ENCODE measurements at regions not wholly inside any gene's neighbourhood (a gene's known extent, or its start where the extent isn't known, plus 50 kb on each side); places are given as distances from the start of the nearest gene placed in this dataset.

GRCh38 chr16:59173408-59173831, 439.3 kb upstream of the GOT2 start:
- TF ChIP-seq, protein P1, sequence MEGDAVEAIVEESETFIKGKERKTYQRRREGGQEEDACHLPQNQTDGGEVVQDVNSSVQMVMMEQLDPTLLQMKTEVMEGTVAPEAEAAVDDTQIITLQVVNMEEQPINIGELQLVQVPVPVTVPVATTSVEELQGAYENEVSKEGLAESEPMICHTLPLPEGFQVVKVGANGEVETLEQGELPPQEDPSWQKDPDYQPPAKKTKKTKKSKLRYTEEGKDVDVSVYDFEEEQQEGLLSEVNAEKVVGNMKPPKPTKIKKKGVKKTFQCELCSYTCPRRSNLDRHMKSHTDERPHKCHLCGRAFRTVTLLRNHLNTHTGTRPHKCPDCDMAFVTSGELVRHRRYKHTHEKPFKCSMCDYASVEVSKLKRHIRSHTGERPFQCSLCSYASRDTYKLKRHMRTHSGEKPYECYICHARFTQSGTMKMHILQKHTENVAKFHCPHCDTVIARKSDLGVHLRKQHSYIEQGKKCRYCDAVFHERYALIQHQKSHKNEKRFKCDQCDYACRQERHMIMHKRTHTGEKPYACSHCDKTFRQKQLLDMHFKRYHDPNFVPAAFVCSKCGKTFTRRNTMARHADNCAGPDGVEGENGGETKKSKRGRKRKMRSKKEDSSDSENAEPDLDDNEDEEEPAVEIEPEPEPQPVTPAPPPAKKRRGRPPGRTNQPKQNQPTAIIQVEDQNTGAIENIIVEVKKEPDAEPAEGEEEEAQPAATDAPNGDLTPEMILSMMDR (IDR thresholded peaks at IDR 0.05; ENCODE audit: low read depth, low read length, poor library complexity, severe bottlenecking), result no peak
- Histone ChIP-seq H3K27ac (ENCODE audit: low read depth, low read length) (no peak overlapping the region), H4K20me1 (ENCODE audit: control insufficient read depth, insufficient read depth, low read depth, low read length) (no peaks in the 10 kb centered on the region), H3K79me2 (ENCODE audit: control insufficient read depth, low read length) (no peaks in the 10 kb centered on the region), H3K4me2 (ENCODE audit: low read length) (no peak overlapping the region), H3F3A (ENCODE audit: control insufficient read depth, insufficient read depth) (no peaks in the 10 kb centered on the region), H3K36me3 (ENCODE audit: control insufficient read depth, low read length) (no peaks in the 10 kb centered on the region), H3K4me3 (ENCODE audit: low read length) (no peak overlapping the region), H3K9me3 (ENCODE audit: control insufficient read depth, insufficient read depth, low read length) (no peaks in the 10 kb centered on the region), H3K27me3 (ENCODE audit: control insufficient read depth, low read length) (no peaks in the 10 kb centered on the region), H3K9me2 (replicated peaks; ENCODE audit: control insufficient read depth, low read length) (no peaks in the 10 kb centered on the region), H3K4me1 (ENCODE audit: control insufficient read depth, low read length) (no peaks in the 10 kb centered on the region)

GRCh38 chr16:59170099-59170712, 436.1 kb upstream of the GOT2 start:
- Histone ChIP-seq H3K36me3 (ENCODE audit: control insufficient read depth, low read length) (no peaks in the 10 kb centered on the region), H3K4me1 (ENCODE audit: control insufficient read depth, low read length) (no peaks in the 10 kb centered on the region), H3K9me2 (replicated peaks; ENCODE audit: control insufficient read depth, low read length) (no peaks in the 10 kb centered on the region), H4K20me1 (ENCODE audit: control insufficient read depth, insufficient read depth, low read depth, low read length) (no peaks in the 10 kb centered on the region), H3K79me2 (ENCODE audit: control insufficient read depth, low read length) (no peaks in the 10 kb centered on the region), H3F3A (ENCODE audit: control insufficient read depth, insufficient read depth) (no peaks in the 10 kb centered on the region), H3K27ac (ENCODE audit: low read depth, low read length) (no peak overlapping the region), H3K4me2 (ENCODE audit: low read length) (no peak overlapping the region), H3K4me3 (ENCODE audit: low read length) (no peak overlapping the region), H3K27me3 (ENCODE audit: control insufficient read depth, low read length) (peaks cover 3% of the 10 kb centered on the region; the same call in 1 of the 2 replicates), H3K9me3 (ENCODE audit: control insufficient read depth, insufficient read depth, low read length) (no peaks in the 10 kb centered on the region)
- TF ChIP-seq EZH2phosphoT487 (IDR thresholded peaks at IDR 0.05; ENCODE audit: borderline replicate concordance, low read length), result no peak
- TF ChIP-seq, protein P1 (IDR thresholded peaks at IDR 0.05; ENCODE audit: low read depth, low read length, poor library complexity, severe bottlenecking), result no peak

DNA sequence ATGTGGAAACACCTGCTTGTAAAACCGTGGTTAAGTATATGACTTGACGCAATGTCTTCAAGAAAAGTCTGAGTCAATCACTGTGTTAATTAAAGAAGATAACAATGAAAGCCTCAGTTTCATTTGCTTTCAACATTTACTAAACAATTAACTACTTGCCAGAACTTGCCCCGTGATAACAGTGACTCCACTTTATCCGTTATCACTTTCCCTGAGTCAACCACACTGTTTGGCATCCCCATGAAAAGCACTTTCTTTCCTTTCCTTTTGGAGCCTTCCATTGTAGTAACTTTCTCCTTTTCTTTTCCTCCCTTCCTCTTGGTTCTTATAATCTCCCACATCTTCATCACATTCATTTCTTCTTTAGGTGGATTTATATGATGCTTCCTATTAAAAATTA, 435.1 kb upstream of the GOT2 start:
- TF ChIP-seq, protein P1 (IDR thresholded peaks at IDR 0.05; ENCODE audit: low read depth, low read length, poor library complexity, severe bottlenecking), result no peak
- no peak for TF ChIP-seq EZH2phosphoT487 (IDR thresholded peaks at IDR 0.05; ENCODE audit: borderline replicate concordance, low read length)
- H4K20me1 ChIP-seq (ENCODE audit: control insufficient read depth, insufficient read depth, low read depth, low read length), result no peaks in the 10 kb centered on the region
- no peaks in the 10 kb centered on the region for H3K36me3 ChIP-seq (ENCODE audit: control insufficient read depth, low read length)
- H3K4me2 ChIP-seq (ENCODE audit: low read length), result no peak overlapping the region
- H3K79me2 ChIP-seq (ENCODE audit: control insufficient read depth, low read length), result no peaks in the 10 kb centered on the region
- no peaks in the 10 kb centered on the region for H3F3A ChIP-seq (ENCODE audit: control insufficient read depth, insufficient read depth)
- no peaks in the 10 kb centered on the region for H3K9me3 ChIP-seq (ENCODE audit: control insufficient read depth, insufficient read depth, low read length)
- H3K9me2 ChIP-seq (replicated peaks; ENCODE audit: control insufficient read depth, low read length), result no peaks in the 10 kb centered on the region
- peaks cover 3% of the 10 kb centered on the region; the same call in 1 of the 2 replicates for H3K27me3 ChIP-seq (ENCODE audit: control insufficient read depth, low read length)
- H3K27ac ChIP-seq (ENCODE audit: low read depth, low read length), result no peak overlapping the region
- no peak overlapping the region for H3K4me3 ChIP-seq (ENCODE audit: low read length)
- no peaks in the 10 kb centered on the region for H3K4me1 ChIP-seq (ENCODE audit: control insufficient read depth, low read length)

Data from DOHH2 (cell line).